Fibroblast of villous mesenchyme (primary cell): ENCODE measurements at regions not wholly inside any gene's neighbourhood (a gene's known extent, or its start where the extent isn't known, plus 50 kb on each side); places are given as distances from the start of the nearest gene placed in this dataset.

Experiments
- DNase-seq: peaks from one replicate; pipeline ENCODE4 v3.0.0-alpha.2; 2010; ENCODE audit warnings: low read depth
- H3K4me3 ChIP-seq: 2 replicates; pipeline ENCODE4 v1.5.1; 2011; ENCODE audit warnings: low read depth, mild to moderate bottlenecking, low read length
- CTCF ChIP-seq: IDR thresholded peaks from 2 replicates; pipeline ENCODE4 v1.5.1; 2012; ENCODE audit warnings: low read depth, mild to moderate bottlenecking, low read length; ENCODE audit not compliant: insufficient read depth

DNA sequence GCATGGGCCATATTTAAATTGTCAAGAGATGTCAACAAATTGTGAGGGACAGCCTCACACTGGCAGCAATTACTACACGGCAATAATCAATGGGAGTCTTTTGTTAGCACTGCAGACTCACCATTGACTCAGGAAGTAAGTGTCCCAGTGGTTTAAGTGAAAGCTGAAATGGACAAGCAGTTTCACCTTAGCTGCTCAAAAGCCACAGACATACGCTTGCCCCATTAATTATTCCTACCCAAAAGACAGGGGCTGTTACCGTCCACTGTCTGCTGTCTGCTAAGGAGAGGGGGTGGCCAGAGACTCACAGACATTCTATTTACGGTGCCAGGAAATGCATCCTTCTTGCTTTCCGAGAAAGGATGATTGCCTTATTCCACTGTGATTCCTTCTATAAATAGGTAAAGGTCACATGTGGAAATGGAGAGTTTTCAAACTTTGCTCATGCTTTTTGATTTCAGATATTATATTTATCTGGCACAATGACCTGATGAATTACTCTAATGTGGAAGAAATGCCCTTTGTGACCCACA, 309.7 kb upstream of the NFE2L3 start:
- H3K4me3 ChIP-seq: no peak overlapping the region
- no peak for TF ChIP-seq CTCF
- DNase-seq: no peak

DNA sequence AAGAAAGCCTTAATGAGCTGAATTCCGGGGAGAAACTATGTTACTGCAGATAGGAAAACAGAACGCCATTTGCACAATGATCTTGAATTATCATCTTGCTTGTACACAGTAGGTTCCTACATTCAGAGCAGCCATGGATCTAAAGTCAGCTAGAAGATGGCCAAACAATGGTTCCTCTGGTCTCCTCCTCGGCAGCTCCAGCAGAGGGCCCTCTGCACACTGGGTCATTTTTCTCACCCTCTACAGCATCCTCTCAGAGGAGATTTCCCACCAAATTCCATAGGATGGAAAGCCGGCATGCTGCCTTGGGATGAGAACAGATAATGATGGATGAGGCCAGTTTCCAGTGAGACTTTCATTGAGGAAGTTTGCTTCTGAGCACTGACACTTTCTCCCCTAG, 308.5 kb upstream of the NFE2L3 start:
- H3K4me3 ChIP-seq: no peak overlapping the region
- TF ChIP-seq CTCF: no peak
- no peak for DNase-seq

- no peak for DNase-seq
- H3K4me3 ChIP-seq: no peak overlapping the region
- TF ChIP-seq CTCF: no peak
Observed at GRCh38 chr7:25844102-25844870, 307.7 kb upstream of the NFE2L3 start.

DNA sequence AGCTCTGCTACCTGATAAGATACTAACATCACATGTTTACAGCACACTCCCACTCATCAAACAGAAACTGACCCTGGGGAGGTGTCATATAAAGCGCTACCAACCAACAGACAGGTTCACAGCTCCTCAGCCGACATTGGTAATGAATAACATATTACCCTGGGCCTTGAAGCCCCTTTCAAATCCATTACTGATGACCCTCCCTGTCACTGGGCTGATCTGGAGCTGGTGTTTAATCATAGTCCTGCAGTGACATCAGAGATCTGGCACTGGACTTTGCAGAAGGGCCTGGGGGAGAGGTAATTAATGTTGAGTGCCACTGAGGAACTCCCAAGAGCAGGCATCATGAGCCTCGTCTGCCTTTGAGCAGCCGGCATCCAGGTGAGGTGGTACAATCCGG, 306.5 kb upstream of the NFE2L3 start:
- DNase-seq: no peak
- no peak for TF ChIP-seq CTCF
- no peak overlapping the region for H3K4me3 ChIP-seq

DNA sequence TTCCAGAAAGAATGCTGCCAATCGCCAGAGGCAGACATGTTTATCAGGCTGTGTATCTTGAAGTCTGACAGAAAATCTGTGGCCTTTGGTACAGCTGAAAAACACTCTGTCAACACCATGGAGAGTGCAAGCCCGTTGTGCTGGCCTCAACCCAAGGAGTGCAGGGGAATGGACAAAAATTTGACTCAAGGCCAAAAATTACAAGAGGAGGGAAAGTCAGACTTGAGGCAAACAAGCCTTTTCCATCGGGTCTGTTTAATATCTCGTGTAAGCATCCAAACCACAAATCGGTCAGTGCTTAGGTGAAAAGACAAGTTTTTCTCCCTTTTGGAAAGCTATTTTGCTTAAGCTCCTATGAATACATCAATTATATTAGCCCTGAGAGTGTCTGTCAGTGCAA, 305.3 kb upstream of the NFE2L3 start:
- peak; percentile 91 for DNase-seq
- TF ChIP-seq CTCF: no peak
- H3K4me3 ChIP-seq: no peak overlapping the region

DNA sequence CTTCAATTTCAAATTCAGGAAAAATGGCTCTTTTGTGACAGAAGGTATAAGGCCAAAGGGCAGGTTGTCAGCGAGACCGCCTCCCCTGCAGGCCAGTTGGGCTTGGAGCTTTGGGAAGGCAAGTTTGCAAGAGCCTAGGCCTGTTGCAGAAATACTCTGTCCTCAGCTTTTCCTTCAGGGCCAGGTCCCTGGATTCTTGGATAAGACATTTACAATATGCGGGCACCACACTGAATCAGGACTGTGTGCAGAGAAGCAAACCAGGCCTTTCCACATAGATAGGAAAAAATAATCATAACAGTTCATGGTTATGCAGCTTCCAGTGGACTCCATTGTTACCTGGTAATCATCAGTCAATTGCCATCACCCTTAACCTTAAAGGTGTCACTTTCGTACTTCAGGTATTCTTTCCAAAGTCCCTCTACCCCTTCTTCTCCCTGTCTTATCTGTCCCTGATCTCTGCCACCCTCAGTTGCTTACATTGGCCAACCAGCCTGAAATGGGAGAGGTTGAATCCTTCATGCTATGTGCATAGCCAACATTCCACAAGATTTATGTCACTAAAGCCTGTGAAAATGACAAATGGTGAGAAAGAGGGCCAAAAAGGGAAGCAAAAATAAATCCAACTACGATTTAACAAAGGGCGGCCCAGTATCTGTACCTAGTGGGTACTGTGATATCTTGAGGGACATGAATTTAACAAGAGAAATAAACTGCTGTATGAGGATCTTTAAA, 304.5 kb upstream of the NFE2L3 start:
- DNase-seq: no peak
- TF ChIP-seq CTCF: no peak
- no peak overlapping the region for H3K4me3 ChIP-seq
